DMS 273 (cell line): ENCODE measurements at regions not wholly inside any gene's neighbourhood (a gene's known extent, or its start where the extent isn't known, plus 50 kb on each side); places are given as distances from the start of the nearest gene placed in this dataset.
"Not testable (repeated sequence)": the region's sequence is repeated elsewhere in the genome, so short reads cannot be mapped to it uniquely, and the experiment has no call there.

ENCODE experiments used
- DNase-seq: peaks from one replicate; lab custom pipeline; 2025; ENCODE audit not compliant: unreplicated experiment; lab: John Stamatoyannopoulos, UW

DNA sequence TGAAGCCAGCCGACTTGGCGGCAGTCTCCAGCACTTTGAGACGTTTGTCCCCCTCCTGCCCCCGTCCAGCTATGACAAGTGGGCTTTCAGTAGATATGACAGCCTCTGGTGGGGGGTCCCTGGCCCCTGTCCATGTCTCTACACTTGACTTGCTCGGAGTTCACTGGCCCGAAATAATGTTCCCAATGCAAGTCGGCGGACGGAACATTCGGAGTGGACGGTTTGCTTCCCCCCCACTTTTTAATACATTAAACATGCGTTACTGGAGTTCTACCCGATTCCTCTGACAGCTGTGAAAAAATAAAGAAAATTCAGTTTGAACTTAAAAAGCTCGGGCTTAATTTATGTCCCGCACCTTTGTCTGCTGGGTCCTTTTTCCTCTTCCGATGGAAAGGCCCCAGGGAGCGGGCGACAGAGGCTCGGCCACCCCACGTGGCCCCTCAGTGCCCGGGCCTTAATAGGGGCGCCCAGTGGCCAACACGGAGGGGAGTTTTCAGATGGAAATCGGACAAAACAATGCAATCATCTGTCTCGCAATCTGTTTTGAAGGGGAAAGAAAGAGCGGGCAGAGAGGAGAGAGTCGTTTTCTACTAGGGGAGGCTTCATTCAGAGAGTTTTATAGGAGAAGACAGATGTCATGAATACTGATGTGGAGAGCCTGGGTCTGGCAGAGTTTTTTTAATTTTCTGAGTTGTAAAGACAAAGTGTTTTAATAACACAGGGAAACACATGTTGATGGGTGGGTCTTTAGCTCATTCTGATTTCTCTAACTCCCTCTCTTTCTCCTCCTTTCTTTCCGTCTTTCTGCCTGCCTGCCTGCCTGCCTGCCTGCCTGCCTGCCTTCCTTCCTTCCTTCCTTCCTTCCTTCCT is 50.2 kb downstream of the SMIM38 start:
- DNase-seq: peak; percentile 79

DNA sequence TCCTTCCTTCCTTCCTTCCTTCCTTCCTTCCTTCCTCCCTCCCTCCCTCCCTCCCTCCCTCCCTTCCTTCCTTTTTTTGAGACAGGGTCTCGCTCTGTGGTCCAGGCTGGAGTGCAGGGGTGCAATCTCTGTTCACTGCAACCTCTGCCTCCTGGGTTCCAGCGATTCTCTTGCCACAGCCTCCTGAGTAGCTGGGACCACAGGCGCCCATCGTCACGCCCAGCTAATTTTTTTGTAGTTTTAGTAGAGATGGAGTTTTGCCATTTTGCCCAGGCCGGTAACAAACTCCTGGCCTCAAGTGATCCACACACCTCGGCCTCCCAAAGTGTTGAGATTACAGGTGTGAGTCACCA is 50.9 kb downstream of the SMIM38 start:
- DNase-seq: not testable (repeated sequence)

DNA sequence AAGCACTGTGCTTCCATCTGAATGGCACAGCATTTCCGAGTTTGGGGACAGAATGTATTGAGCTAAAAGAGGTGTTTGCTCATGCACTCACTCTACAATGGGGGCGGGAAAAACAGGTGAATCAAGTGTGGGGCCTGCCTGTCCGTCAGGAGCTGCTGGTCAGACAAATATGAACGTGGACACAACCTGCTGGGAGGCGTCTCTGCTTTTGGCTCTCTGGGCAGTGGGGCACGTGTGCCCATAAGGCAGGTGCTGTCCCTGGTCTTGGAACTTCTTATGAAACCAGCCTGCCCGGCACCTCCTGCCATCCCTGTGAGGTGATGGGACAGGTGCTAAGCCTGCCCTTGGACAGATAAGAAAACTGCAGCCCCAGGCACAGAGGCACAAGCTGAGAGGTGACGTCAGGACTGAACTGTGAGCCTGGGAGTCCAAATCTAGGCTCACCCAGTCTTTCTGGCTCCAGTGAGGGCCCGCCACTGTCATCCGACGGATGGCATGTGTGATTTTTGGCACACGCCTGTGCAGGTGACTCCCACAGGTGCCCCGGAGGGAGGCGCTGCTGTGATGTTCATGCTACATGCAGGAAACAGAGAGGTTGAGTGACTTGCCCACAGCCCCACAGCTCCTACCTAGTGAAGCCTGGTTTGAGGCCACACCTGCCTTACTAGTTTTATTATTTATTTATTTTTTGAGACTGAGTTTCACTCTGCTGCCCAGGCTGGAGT is 51.6 kb downstream of the SMIM38 start:
- no peak for DNase-seq

DNA sequence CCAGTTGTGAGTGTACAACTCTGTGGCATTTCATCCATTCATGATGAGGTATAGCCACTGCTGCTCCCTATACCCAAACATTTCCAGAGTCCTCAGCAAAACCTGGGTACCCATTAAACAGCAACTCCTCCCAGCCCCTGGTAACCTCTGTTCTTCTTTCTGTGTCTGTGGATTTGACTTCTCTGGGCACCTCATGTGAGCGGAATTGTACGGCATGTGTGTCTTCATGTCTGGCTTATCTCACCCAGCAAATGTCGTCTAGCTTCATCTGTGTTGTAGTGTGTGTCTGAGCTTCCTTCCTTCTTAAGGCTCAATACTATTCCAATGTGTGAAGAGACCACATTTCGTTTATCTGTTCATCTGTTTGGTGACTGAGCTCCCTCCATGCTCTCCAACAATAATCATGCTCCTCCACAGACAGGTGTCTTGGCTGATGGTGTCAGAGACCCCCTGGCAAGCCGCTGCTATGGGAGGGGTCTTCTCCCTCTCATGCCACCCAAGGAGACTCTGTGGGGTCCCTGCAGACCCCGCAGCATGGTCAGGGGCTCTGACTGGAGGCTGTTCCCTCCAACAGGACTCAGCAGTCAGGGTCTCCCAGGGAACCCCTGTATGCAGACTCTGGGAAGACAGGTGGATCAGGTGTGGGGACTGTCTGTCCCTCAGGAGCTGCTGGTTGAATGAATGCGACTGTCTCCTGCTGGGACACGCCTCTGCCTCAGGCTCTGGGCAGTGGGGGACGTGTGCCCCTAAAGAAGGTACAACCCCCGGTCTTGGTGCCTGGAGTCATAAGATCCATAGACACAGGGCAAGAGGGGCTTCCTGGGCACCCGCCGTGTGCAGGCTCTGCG is 52.7 kb downstream of the SMIM38 start:
- DNase-seq: no peak

DNA sequence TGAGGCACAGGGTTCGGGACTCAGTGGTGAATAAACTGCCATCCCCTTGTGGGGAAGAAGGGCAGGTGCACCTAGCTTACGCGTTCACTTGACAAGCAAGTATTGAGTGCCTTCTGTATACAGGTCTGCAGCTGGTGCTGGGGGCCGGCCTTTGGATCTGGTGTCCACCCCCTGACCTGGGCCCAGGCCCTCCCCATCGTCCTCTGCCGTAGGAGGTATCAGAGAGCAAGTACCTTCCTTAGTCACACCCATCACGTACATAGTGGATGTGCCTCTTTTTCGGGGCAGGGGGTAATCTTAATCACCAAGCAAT is 53.3 kb downstream of the SMIM38 start:
- no peak for DNase-seq

DNA sequence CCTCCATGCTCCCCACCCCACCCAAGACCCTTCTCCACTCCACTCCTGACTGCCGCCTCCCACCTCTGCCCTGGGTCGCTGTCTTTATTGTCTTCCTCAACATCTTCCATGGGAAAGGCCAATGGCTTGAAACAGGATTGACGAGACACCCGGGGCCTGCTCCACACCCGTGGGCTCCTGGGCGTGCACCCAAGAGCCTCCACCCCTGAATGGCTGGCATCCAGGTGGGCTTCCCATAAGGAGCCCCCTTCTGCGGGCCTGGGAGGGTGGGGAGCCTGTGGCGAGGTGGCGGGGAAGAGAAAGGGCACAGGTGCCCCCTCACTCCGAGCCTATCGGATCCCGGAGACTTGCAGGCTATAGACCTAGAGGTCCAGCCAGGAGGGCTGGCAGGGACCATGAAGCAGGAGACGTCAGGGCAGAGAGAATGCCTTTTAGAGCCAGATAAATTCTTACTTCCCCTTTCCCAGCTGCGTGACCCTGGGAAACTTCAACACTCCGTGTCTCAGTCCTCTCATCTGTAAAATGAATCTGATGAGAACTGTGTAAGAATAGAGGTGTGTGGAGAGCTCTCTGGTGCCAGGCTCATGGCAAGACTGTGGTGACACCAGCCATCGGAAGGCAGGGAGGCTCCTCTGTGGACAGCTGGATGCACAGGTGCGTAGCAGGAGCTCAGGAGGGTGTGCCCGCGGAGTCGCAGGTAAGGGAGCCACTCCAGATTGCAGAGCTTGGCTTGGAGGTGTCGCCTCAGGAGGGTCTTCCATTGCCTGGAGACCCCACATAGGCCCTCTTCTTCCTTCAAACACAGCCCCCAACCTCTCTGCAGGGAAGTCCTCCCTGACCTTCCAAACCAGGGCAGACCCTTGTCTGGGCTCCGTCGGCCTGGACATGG is 53.9 kb downstream of the SMIM38 start:
- no peak for DNase-seq

DNA sequence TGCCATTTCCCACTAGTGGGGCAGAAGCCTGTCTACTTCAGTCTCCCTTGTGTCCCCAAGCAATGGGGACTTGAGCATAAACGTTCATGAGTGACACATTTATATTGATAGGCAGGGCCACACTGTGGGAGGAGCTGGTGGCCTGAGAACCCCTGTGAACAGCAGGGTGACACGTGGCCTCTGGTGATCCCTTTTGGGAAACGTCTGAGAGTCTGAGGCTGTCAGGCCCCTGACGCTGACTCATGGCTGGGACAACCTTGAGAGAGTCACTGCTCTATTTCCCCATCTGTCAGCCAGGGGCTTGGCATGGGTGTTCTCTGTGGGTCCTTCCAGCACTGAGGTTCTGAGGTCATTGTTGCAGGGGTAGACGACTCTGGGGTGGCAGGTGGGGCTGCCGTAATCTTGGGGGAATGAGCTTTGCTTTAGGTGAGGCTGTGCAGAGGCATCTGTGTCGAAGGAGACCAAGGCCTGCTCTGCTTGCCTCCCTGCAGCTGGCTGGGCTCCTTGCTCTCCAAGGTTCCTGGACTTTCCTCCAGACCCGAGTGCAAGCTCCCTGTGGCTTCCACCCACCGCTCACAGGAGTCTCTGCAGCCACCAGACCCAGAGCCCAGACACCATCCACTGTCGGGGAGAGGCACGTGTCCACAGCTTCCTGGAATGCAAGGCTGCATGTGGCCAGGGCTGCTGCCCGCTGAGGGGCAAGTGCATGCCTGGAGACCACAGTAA is 54.7 kb downstream of the SMIM38 start:
- no peak for DNase-seq

DNA sequence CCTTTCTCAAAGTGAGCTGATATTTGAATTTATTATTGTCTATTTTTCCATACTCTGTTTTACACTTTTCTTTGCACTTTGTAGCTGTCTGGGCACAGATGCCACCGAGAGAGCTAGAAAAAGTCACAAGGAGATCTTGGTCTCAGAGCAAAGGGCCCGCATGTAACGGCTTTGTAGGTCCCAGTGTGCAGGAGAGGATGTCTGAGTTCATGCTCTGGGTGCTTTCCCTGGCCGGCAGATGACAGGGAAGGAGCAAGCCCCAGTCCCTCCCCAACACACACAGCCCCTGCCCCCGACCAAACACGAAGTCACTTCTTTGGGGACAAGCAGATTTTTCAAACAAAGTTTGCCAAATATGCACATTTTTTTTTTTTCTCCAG is 55.8 kb downstream of the SMIM38 start:
- DNase-seq: no peak

DNA sequence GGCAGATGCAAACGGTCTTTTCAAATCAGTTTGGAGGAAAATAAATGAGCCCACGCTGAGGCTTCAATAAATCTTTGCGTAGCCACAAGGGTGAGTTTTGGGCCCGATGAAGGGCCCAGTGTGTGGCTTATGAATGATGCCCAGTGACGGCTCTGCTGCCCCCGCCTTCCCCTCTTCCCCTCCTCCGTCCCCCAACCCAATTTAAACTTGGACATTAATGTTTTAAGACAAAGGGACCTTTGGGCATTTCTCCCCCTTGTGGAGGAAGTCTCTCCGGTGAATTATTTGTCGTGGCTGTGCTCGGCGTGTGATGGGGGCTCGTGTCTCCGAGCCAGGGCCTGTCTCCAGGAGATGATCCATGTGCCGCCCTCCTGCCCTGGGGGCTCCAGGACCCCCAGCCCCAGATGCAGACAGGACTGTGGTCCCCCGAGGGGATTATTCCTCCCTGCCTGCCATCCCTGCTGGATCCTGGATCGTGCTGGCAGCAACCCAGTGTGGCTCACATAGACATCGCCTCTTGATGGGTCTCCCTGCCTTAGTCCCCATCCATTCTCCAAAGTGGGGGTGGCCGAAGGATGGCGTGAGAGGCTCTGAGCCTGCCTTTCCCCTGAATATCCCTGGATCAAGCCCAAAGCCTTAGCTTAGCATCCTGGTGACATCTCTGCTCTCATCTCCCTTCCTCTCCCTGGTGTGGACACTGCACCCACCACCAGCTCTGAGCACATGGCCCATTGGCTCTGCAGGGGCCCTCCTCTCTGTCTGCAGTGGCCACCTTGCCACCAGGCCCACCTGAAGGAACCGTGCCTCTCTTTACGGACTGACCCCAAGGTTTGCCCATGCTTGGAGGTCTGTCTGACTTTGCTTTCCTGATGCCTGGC is 56.4 kb downstream of the SMIM38 start:
- no peak for DNase-seq

DNA sequence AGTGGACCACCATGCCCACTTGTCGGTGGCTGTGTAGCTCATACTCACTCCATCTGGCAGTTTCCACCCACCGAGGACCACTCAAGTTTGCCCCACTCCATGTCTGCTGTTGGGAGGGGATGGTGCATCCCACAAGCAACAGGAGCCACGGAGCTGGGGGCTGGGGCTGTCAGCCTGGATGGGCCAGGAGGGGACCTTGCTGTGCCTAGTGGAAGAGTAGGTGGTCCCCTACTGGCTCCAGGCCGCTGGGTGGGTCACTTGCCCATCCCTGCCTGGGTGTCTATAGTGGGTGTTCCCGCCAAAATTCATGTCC is 57.0 kb downstream of the SMIM38 start:
- no peak for DNase-seq

DNA sequence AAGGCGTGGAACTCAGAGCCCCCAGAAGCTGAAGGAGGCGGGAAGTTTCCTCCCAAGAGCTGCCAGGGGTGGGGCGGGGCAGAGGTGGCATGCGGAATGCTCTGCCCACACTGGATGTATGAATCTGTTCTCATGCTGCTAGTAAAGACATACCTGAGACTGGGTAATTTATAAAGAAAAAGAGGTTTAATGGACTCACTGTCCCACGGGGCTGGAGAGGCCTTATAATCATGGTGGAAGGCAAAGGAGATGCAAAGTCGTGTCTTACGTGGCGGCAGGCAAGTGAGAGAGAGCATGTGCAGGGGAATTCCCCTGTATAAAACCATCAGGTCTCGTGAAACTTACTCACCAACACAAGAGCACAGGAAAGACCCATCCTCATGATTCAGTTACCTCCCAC is 57.6 kb downstream of the SMIM38 start:
- DNase-seq: no peak

DNA sequence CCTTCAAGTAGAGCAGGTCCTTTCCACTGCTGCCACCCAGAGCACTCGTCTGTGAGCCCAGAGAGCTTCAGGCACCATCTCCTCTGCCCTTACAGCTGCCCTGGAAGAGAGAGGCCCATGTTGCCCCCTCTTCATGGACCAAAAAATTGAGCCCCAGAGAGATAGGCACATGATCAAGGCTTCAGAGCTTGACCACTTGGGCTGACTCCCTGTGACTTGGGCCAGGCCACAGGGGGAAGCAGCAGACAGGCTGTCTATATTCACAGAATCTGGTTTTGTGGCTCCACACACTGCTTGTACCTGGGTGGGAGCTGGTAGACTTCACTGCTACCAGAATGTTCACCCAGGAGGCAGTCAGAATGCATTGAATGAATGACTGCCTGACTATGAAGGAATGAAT is 58.2 kb downstream of the SMIM38 start:
- no peak for DNase-seq

DNA sequence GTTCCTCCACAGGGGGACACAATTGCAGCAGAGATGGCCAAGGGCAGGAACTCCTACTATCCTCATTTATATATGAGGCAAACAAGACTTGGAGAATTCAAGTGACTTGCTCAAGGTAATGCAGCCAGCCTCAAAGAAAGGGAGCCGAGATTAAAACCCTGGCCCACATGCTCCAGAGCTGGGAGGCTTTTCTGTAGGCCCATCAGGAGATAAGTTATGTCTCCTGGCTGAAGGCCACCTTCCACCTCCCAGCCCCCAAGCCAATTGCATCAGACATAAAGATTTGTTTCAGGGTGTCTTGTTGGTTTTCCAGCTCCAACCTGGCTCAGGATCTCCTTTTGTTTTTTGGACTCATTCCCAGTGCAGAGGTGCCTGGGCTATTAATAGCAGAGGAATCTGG is 59.5 kb downstream of the SMIM38 start:
- DNase-seq: peak; percentile 22

DNA sequence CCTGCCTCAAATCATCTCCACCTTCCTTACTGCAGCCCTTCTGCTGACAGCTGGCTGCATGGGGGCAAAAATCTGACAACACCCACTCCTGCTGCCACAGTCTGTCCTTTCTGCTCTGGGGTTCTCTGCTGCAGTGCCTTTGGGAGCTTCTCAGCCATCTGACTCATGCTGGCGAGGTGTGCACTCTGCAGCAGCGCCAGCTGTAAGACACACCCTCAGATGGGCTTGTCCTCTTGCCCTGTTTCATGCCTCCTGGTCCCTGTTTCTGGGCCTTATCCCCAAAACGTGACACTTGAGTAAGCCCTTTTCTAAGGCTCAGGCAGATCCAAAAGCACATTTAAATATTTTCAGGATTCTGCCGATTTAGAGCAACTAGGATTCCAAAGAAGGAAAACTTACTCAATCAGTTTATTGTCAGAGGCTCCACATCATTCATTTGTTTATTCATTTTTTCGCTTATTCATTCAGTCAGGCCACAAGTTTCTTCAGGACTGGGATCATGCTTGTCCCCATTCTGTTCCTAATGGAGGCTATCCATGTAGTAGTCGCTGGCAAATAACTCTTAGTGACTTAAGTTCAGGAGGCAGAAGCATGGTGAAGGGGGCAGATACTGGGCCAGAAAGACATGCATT is 60.2 kb downstream of the SMIM38 start:
- peak; percentile 82 for DNase-seq

DNA sequence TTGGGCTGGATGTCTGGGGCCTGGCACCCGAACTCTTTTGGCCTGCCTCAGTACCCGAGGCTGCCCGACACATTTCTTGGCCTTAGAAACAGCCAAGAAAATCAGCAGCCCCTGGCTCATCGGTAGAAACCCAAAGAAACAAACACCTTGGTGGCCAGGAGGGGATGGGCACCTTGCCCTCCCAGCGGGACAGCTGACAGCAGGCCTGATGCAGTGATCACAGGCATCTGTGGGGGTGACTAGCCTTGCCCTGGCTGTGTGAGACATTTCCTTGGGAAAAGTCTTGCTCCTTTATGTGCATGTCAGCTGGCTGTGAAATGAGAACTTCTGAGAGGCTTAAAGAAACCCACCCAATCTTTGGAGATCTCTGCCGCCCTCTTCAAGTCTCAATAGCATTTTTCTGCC is 60.9 kb downstream of the SMIM38 start:
- peak; percentile 11 for DNase-seq

DNA sequence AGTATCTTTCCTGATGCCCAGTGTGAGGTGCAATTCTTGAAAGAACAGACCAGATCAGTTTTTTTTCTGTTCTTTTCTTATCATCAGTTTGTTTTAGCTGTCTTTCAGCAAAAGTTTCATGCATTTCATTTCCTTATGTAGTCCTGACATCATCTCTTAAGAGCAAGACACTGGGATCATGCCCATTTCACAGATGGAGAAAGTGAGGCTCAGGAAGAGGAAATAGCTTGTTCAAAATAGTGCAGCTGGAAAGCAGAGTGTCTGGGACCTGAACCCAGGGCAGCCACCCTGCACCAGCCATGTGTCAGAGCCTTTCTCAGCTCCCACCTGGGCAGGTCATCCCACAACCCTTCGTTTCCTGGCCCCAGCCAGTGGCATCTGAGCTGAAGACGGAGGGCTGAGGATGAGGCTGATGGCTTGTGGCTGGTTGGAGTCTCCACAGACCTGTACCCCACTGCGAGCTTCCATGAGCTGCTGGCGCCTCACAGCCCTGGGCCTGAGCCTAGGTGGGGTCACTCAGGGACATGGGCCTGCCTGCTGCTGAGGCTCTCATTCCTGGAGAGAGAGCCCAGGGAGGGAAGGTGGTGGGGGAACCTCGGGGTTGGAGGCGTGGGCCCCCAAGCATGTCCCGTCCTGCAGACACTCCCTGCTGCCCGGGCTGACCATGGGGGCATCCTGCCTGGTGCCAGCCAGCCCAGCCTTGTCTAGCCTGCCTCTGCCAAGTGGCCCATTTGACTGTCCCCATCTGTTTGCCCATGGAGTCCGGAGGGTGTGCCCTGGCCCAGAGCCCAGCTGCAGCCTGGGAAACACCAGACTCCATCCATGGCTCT is 61.8 kb downstream of the SMIM38 start:
- DNase-seq: peak; percentile 85

DNA sequence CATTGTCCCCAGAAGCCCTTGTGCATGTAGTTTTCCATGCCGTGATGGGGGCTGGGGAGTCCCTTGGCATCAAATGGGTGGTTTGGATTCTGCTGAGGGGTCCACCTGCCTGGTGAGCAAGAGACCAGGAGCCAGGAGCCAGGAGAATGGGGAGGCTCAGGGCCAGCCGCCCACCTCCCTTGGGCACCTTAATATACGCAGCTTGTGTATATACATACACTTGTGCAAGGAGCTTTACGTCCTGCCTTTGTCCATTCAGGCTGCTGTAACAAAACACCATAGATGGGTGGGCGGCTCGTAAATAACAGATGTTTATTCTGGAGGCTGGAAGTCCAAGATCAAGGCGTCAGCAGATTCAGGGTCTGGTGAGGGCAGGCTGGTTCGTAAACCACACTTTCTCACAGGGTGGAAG is 62.5 kb downstream of the SMIM38 start:
- peak; percentile 72 for DNase-seq
